DMS53 (cell line): ENCODE measurements at regions not wholly inside any gene's neighbourhood (a gene's known extent, or its start where the extent isn't known, plus 50 kb on each side); places are given as distances from the start of the nearest gene placed in this dataset.

Experiments
- DNase-seq: peaks from one replicate; lab custom pipeline; 2025; lab: John Stamatoyannopoulos, UW

- no peak for DNase-seq
These were observed 591.0 kb downstream of the EPHA4 start for GRCh38 chr2:220980966-220981675.

- DNase-seq = peak; percentile 11
These were observed 590.2 kb downstream of the EPHA4 start for GRCh38 chr2:220981926-220982325.

GRCh38 chr2:220985561-220985960, 586.5 kb downstream of the EPHA4 start:
- DNase-seq = no peak

DNA sequence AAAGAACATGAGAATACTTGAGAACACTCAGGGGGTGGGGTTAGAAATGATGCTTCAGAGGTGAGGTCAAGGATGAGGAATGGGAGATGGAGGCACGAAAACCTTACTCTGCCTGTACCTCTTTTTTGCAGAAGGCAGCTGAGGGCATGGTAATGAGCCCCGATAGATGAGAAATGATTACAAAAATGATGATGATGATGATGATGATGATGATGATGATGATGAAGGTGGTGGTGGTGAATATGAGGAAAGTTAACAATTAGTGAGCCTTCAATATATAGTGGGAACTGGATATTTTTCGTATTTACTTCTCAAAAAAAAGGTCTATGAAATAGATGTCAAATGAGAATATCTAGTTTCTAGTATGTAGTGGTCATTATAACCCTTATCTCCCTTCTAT, 584.3 kb downstream of the EPHA4 start:
- no peak for DNase-seq

GRCh38 chr2:220991972-220992371, 580.1 kb downstream of the EPHA4 start:
- DNase-seq = no peak

- DNase-seq = no peak
These were observed 577.3 kb downstream of the EPHA4 start for GRCh38 chr2:220994846-220995245.

GRCh38 chr2:220995581-220995980, 576.5 kb downstream of the EPHA4 start:
- DNase-seq = no peak

- DNase-seq = no peak
These were observed 573.9 kb downstream of the EPHA4 start for GRCh38 chr2:220998156-220998555.

GRCh38 chr2:220999356-220999755, 572.7 kb downstream of the EPHA4 start:
- no peak for DNase-seq

GRCh38 chr2:221001381-221001801, 570.7 kb downstream of the EPHA4 start:
- no peak for DNase-seq

DNA sequence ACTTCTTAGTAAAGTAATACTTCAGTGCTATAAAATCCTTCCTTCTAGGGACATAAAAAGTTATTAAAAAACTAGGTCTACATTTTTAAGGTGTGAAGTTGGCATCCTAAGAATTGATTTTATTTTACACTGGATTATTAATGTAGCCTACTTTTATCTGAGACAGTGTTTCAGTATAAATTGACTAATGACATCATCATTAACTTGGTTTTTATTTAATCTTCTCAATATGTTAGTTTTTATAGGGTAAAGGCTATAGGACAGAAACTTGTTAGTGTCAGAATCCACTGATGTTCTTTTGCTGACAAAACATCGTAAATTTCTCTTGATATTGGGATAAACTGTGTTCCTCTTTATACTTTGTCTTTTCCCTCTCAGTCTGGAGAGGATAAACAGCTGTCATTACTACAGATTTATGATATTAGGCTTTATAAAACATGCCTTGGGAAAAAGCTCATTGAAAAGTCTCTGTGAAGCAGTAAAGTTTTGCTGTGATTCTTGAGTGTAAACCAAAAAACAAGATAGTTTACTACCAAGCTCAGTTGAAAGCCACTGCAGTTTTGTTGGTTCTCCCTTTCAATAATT, 569.9 kb downstream of the EPHA4 start:
- no peak for DNase-seq

DNA sequence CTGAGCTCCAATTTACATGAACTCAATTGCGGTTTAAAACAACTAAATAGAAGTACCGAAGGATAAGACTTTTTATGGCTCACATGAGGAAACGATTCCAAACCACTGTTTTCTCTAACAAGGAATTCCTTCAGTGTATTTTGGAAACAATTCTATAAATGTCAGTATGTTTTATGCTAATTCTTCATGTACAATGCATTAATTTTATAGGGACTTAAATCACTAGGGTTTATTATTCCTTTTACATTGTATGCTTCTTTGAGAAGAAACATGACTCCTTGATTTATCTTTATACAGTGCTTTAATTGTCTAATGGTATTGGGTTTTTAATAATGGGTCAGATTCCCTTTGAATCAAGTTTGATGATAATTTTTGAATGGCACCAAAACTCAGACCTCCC, 566.8 kb downstream of the EPHA4 start:
- no peak for DNase-seq

DNA sequence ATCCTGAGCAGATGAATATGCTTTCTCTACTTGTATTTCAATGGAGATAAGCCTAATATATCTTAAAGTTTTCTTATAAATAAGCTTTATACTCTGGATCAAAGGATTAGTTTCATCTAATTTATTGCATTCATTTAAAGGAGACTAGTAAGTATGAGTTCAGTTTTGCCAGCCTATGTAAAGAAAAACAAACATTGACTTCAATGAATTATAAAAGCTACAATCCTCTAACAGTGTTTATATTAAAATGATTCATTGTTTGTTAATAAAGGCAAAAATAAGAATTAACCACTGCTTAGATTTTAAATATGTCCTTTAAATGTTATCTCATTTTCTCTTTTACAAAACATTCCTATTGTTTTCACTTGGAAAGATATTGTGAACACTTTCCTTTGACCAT, 566.0 kb downstream of the EPHA4 start:
- DNase-seq = no peak

- DNase-seq = no peak
These were observed 555.6 kb downstream of the EPHA4 start for GRCh38 chr2:221016551-221016950.

DNA sequence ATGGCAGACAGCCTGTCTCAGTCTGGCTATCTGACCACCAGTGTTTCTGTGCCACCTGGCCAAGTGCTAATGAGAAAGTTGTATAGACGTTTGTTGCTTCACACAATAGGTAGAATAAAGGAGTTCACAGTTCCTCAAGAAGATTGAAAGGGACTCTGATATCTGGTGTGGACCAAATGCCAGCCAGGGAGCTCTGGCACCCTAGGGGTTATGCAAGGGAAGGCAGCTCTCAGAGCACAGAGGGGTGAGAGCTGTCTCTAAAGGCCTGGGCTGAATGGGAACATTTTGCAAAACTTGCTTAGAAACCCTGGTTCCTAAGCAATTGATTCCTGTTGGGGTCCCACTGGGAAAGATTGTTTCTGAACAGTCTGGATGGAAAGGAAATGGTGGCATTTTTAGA, 553.8 kb downstream of the EPHA4 start:
- DNase-seq = no peak

GRCh38 chr2:221019668-221020067, 552.4 kb downstream of the EPHA4 start:
- no peak for DNase-seq

GRCh38 chr2:221022554-221022953, 549.5 kb downstream of the EPHA4 start:
- no peak for DNase-seq

DNA sequence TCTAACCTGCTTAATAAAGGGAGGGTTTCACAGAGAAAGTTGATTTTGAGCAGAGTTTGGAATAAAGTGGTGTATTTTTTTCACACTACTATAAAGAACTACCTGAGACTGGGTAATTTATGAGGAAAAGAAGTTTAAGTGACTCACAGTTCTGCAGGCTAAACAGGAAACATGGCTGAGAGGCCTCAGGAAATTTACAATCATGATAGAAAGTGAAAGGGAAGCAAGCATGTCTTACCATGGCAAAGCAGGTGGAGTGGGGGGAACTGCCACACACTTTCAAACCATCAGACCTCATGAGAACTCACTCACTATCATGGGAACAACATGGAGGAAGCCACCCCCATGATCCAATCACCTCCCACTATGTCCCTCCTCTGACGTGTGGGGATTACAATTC, 546.7 kb downstream of the EPHA4 start:
- no peak for DNase-seq

- DNase-seq = no peak
These were observed 537.9 kb downstream of the EPHA4 start for GRCh38 chr2:221034026-221034701.

GRCh38 chr2:221034973-221035372, 537.1 kb downstream of the EPHA4 start:
- DNase-seq = peak; percentile 3

DNA sequence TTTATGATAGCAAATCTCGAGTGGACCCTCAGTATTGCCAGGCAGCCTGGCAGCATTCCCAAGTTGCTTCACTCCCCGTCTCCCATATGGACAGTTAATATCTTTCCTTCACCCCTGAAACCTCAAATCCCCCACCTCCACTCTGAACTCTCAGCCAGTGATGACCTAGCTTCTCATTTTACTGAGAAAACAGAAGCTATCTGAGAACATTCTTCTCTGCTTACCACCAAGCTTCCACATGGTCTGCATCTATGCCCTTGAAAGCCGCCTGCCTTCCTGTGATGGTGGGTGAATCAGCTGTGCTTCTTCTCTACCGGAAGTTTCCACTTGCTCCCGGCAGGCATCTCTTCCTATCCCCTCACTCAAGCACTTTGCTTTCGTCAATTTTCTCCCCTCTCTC, 529.2 kb downstream of the EPHA4 start:
- no peak for DNase-seq

DNA sequence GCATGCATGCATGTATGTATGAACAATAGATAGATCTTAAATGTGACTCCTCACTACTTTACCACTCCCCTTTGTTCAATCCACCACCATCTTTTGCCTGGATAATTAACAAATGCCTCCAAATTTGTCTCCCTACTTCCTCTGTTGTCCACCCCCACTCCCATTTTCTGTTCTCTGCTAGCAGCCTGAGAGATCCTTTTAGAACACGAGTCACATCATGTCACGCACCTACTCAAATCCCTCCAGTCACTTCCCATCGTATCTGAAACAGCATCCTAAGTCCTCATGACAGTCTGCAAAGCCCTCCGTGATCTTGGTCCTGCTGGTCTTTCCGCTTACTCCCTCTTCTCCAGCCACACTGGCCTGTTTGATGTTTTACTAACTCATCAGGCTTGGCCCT, 527.3 kb downstream of the EPHA4 start:
- DNase-seq = no peak

DNA sequence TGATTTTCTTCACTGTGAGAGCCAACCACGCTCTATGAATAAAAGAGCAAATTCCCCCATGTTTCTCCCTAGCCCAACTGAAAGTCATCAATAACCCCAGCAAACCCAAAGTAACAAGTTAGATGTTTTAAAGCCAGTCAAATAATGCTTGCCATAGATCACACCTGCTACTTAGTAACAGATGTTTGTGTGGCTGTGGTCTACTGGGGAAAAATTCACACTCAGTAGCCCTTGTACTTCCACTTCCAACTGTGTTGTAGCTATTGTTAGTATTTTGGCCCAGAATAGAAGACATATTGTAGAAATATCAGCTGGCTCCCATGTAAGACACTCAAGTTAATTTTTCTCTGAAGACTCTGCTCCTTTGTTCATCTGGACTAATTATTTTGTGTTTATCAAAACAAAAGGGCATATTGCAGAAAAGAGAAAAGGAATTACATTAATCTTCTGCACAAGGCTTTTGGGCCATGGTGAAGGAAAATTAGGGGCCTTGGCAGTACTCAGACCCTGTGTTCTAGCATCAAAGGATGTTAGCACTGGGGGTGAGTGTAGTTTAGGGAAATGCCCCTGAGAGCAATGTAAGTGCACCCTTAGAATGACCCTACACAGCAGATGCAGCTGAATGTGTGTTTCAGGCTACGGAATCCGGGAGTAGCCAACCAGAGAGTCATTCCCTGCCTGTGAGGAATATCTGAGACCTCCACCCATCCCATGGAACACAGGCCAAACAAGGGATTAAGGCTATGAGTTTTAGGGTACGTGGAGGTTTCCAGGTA, 521.9 kb downstream of the EPHA4 start:
- DNase-seq = no peak
